HG03060 (cell line): ENCODE measurements at regions not wholly inside any gene's neighbourhood (a gene's known extent, or its start where the extent isn't known, plus 50 kb on each side); places are given as distances from the start of the nearest gene placed in this dataset.

Source experiments
- ATAC-seq: cut with Tn5 transposase; IDR thresholded peaks from one replicate; pipeline ENCODE4 v1.9.1; 2021; ENCODE audit warnings: low read depth, moderate number of reproducible peaks; ENCODE audit not compliant: unreplicated experiment

DNA sequence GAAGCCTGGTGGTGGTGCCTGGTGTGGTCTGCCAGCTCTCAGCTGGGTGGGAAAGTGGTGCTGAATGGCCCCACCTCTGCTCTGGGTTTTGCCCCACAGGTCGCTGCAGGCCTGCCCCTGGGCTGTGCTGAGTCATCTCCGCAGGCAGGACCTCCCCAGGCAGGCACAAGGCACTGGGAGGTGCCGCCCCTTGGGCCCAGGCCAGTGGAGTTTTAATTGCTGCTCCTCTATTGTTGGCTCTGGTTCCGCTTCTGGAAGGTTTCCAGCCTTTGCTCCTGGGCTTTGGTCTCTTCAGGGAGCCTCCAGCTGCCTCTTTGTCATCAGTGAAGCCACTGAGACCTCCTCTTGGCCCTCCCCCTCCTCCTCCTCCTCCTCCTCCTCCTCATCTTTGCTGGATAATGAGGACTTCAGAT lies 180.3 kb upstream of the GRB10 start:
- ATAC-seq: peak; percentile 73

DNA sequence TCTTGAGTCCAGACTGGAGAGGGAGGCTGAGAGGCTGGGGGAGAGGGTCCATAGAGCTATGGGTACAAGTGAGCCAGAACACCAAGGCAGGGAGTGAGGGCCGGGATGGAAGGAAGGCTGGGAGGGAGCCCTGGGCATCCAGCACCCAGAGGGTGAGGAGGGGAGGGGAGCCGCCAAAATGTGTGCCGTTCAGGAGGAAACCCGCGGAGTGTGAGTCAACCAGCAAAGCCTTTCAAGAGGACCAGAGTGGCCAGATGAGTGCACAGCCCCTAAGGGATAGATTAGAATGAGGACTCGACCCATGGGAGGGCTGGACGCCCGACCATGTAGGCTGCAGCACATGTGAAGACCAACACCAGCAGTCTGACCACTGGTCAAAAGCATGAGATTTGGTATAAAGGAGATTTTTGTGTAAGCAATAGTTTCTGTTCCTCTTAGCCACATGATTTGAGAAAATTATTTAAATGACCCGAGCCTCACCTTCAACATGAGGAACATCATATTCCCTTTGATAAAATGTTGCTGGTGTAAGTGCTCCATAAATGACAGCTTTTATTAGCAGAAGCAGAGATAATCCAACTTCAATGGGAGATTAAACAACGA lies 179.7 kb upstream of the GRB10 start:
- ATAC-seq: peak; percentile 21

DNA sequence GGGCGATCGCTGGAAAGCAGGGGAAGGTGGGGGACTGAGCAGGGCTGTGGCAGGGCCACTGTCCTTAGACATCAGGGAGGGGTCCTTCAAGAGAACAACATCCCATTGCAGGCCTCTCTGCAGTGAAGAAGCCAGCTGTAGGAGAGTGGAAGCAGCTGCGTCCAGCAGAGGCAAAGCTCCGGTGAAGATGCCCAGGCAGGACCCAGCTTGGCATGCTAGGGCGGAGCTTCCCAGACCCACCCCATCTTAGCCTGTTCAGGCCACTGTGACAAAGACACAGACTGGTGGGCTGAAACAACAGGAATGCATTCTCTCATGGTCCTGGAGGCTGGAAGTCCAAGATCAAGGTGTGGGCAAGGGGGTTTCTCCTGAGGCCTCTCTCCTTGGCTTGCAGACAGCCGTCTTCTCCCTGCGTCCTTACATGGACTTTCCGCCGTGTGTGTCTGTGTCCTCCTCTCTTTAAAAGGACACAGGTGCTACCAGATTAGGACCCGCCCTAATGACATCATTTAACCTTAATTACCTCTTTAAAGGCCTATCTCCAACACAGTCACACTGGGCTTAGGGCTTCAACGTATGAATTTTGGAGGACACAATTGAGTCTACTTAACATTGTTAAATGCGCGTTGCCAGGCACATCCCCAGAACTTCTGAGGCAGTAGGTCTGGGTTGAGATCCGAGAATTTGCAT lies 178.1 kb upstream of the GRB10 start:
- ATAC-seq: no peak

DNA sequence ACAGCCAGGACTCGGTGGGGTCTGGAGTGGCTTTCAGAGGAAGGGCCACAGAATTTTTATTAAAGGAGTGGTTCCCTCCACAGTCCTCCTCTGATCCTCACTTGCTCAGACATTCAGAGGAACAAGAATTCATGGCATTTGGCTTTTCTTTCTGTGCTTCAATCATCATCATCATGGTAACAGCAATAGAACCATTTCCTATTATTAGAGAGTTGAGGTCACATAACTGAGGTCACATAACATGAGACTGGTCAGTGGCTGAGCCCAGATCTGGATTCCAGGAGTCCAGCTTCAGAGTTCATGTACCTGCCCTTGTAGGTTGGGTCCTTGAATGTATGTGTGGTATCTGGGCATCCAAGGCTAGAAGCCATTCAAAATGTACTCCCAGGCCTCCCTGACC lies 177.3 kb upstream of the GRB10 start:
- ATAC-seq: no peak

DNA sequence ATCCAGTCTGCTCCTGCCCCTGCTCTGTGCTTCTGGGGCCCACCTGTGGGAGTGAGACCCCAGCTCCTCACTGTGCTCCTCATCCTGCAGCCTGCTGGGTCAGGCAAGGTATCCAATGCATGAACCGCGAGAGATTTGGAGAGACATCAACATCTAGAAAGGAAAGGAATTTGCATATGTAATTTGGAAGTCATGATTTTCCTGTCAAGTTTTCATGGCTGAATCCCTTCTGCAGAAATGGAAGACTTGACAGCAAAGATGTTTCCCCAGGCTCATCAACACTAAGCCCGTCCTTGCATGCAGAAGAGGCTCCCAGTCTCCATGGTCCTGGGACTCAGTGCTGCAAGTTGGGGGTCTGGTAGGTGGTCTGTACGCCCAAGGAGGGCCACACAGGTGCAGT lies 176.9 kb upstream of the GRB10 start:
- ATAC-seq: no peak

DNA sequence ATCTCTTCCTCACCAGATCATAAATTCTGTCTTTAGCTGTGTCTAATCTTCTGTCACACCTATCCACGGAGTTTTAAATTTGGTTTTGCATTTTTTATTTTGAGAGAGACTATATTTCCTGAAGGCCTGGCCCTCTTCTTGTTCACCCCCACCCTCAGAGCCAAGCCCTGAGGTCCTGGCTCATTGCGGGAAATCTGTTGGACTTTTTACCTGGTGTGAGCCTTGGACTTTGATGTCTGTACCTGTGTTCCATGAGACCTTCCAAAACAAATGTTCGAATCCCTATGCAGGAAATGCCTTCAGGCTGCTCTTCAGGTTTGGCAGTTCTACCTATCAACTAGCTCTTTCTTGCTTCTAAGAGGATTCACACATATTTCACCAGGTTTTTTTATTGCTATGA lies 175.2 kb upstream of the GRB10 start:
- ATAC-seq: no peak

DNA sequence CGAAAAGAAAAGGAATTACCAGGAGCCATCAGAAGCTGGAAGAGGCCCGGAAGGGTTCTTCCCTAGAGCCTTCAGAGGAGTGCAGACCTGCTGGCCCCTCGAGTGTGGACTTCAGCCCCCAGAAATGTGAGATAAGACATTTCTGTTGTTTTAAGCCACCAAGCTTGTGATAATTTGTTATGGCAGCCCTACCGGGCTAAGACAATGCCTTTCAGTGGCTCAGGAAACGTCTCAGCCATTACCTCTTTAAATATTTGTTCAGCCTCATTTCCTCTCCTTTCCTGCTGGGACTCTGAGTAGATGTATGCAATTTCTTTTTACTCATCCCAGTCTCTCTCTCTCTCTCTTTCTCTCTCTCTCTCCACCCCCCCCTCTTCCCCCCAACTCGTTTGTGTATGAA lies 174.7 kb upstream of the GRB10 start:
- no peak for ATAC-seq

DNA sequence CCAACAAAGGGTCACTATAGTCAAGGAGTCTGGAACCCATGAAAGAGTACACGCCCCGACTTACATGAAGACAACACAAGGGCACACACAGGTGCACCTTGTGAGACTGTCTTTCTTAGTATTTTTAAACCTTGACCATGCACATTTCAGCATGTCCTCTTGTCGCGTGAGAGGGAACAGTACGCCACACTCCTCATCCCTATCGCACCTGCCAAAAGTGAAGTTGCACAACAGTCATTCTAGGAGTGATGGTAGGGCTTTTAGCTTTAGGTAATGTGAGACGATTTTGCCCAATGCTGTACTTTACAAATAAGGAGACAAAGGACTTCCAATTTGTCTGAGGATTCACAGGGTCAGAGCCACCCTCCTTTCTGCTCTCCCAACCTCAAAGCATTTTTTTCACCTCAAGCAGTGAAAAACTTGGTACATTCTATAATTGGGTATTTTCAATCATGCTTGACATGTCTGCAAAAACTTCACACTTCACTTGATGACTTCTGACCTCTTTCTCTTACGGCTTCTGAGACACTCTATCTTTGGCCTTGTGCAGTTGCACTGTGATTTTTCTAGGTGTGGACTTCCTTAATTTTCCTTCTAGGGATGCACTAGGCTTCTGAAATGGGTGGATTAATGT lies 173.9 kb upstream of the GRB10 start:
- no peak for ATAC-seq

DNA sequence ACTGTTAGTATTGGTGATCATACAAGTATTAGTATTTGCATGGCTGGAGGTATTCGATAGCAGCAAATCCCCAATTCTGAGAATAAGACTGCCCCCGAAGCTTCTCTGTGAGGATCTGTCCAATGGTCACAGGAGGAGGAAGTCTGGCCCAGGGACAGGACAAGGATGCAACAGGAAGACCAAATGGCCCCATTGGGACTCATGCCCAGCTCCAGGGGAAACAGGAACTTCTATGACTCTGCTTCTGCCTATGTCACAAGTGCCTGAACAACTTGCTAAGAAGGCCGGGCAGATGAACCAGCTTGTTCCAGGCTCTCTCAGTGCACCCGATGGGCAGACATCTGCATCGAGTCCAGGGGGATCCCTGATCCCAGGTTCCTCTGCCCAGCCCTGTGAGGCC lies 172.0 kb upstream of the GRB10 start:
- no peak for ATAC-seq

DNA sequence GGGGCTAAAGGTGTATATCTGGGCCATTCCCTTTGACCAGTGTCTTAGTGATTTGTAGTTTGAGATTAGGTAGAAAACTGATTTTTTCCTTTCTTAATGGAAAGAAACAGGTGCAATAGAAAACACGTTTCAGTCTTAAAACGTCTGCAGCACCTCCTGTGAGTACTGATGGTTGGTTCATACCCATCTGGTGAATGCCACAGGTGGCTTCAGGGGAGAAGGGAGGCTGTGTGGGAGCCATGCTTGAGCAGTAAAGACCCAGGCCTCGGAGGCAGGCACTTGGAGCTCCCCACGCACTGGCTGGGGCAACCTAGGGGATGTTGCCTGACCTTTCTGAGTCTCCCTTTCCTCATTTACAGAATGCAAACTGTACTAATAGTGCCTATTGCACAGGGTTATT lies 171.5 kb upstream of the GRB10 start:
- no peak for ATAC-seq

DNA sequence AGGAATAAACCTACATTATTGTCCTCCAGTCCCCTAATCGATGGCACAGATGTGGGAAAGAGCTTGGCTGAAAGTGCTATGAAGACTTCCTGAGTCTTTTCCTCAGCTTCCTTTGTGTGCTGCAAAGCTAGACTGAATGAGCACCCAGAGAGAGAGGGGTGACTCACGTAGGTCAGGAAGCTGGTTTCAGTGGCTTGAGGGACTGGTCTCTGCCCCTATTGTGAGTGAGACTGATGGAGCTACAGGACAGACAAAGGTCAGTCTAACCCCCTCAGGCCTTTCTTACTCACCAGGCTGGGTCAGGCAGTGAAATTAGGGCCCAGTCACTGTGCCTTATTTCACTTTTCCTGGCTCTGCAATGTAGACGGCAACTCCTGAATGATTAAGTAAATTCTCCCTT lies 171.1 kb upstream of the GRB10 start:
- ATAC-seq: no peak

DNA sequence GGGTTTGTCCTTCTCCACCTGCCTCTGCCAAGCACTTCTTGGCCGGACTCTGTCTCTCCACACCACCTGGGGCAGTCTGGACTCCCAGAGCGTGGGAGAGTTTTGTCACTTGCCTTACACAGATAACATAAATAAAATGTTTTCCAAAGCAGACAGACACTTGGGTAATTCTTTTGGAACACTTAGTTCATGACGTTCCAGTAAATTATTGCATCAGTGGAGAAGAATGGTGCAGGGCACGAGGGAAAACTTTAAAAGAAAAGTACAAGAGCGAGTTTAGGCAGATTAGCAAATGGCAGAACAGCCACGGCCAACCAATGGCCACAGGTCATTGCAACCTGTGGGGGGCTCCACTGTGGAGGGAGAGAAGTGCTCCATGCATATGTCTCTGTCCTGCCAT lies 170.6 kb upstream of the GRB10 start:
- no peak for ATAC-seq

DNA sequence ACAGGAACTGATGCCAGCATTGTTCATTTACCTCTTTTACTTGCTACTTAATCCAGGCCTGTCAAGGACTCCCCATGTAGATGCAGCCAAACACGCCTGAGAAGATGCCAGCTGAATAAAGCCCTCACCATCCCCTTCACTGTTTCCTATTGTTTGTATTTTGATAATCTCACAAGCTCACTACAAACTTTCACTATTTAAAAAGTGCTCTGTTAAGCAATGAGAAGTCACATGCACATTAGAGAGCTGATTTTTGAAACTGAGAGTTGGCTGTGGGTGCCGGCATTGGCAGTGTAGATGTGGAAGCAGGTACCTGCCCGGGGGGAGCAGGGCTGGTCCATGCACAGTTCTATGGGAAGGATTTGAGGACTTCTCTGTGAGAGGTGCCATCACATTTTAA lies 169.8 kb upstream of the GRB10 start:
- no peak for ATAC-seq

DNA sequence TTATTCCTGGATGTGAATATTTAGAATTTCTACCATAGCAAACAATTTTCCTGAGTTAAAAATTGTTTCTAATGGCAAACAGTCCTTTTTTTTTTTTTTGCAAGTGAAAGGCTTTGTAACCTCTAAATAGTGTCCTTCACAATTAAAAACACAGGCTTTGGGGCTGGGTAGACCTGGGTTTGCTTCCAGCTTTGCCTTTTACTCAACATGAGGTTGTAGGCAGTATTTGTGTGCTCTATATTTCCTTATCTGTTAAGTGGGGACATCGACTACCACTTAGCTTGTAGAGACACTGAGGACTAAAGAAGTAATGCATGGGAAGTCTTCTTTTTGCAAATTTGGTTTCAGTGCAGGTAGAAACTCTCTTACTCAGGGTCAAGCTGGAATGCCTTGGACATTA lies 169.4 kb upstream of the GRB10 start:
- no peak for ATAC-seq

DNA sequence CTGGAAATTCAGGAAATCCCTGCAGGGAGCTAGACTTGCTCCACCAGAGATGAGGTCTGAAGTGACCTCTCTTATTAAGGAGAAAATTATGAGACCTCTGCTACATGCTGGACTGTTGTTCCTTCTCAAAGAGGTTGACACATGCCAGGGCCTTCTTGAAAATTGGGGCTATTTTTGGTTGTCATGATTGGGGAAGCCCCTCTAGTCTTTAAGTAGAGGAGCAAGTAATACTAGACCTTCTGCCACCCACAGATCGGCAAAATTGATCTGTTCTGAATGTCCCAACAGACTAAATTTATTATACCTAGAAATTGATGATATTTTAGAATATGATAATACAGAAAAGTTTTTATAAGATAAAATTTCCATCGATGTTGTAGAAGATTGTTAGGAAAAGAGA lies 160.8 kb upstream of the GRB10 start:
- ATAC-seq: no peak

DNA sequence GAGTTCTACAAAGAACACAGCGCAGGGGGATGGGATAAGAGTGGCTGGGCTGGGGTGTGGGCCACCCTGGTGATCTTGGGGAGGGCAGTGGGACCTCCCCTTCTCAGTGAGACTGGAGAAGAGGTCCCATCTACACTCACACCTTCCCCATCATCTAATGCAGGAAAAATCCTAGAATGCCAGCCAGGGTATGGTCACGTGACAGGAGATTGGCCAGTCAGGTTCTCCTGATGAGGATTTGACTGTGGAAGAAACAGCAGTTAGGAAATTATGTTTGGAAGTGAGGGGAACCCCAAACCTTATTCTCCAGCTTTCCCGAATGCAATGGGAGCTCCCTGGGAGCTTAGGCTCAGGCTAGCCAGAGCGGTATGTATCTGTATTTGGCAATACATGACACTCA lies 158.8 kb upstream of the GRB10 start:
- no peak for ATAC-seq

DNA sequence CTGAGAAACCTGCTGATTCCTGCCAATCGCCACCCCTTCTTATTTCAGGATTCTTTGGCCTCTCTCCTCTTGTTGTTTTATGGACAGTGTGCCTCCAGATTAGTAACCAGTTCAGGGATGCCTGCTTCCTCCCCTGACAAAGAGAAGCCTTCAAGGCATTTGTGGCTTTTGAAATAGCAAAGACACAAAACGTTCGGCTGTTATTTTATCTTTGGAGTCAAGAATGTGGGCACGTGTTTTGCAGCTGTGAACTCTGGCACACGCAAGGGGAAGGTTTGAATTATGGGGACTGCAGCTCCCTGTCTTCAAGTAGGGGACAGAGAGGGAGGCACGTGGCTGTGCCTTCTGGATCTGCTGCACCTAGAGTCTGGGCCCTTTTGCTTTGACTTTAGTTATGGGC lies 157.9 kb upstream of the GRB10 start:
- ATAC-seq: no peak

DNA sequence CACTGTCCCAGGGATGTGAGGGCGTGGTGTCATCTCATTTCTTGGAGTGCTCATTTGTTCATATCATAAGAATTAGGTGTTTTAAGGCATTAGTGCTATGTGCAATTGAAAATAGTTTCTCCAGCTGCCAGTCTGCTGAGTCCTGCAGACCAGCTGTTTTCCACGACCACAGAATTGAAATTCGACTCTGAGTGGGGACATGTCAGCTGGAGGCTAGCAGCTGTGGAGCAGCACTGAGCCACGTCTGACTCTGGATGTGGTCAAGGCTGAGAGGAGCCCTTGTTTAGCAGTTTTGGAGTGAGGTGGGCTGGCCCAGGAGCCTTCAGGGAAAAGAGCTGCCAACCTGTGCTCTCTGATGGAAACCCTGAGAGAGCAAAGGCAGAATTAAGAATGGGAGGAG lies 156.3 kb upstream of the GRB10 start:
- no peak for ATAC-seq

DNA sequence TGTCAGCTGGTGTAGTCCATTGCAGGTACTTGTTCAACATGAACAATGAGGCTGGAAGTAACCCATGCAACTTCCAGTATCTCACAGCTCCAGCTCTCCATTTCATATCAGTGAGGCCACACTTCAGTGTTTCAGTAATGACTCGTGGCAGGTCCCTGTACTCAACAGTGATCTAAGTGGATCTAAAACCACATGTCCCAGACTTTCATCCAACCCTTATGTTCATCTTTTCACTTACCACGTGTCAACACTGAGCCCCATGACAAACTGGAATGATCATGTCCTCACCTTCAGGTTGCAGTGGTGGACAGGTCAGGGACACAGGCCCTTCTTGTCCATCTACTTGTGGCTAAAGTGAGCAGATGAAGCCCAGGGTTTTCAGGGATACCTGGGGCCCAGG lies 155.0 kb upstream of the GRB10 start:
- ATAC-seq: no peak

DNA sequence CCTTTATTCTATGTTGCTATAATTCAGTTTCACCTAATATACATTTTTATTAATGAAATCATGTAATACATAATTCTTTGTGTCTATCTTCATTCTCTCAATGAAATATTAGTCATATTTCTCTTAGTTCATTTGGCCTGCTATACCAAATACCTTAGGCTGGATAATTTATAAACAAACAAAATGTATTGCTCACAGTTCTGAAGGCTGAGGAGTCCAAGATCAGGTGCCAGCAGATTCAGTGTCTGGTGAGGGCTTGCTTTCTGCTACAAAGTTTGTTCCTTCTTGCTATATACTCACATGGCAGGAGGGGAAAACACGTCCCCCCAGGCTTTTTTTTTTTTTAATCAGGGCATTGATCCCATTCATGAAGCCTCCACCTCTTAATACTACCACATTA lies 143.4 kb upstream of the GRB10 start:
- ATAC-seq: no peak

DNA sequence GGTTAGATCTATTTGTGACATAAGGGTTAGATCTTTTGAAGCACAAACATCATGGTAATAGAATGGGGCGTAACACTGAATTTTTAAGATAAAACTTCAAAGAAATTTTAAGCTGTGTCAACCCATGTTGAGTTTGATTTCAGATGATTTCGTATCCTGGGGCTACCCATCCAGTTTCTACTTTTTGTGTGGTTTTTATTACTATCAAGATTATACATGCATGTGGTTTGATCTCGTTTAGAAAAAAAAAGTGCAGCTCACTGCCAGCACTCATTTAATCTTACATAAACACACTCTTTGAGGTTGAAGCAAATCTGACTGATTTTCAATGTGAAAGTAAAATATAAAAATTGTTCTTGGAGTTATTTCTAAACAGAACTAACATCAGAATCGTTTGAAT lies 140.8 kb upstream of the GRB10 start:
- no peak for ATAC-seq

DNA sequence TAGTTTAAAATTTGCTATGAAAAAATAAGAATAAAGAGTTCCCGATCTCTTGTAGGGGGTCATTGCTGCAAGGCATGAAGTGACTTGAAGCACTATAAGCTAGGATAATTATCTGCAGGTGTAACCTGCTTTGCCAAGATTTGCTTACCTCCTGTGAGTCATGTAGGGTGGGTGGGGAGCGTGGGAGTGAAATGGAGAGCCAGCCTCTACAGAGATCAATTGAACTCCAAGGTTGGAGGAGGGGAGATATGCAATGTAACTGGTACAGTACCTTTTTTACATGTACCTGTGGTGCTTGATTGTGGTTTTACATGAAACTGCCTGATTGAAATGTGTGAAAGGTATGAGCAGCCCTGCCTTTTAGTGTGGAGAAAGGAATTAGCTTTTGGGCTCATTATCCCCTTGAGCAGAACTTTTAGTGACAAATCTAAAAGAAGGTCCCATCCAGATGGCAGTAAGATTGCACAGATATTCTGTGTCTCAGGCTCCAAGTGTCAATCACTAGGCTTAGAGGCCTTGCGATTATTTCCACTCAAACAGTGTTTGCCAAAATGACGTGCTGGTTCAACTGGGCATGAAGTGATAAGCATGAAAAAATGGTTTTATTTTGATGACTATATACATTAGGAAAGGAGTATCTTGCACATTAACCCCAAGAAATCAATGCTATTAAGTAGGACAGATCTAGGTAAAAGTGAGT lies 138.6 kb upstream of the GRB10 start:
- ATAC-seq: no peak
